Right lung (tissue), 2 donors: ENCODE measurements at regions not wholly inside any gene's neighbourhood (a gene's known extent, or its start where the extent isn't known, plus 50 kb on each side); places are given as distances from the start of the nearest gene placed in this dataset.
"Not testable (repeated sequence)": the region's sequence is repeated elsewhere in the genome, so short reads cannot be mapped to it uniquely, and the experiment has no call there.

Experiments
- DNase-seq, 2 donors: peaks; one replicate each; pipeline ENCODE4 v3.0.0-alpha.2; 2013

- no peak for DNase-seq
Measured at GRCh38 chr6:135710042-135710441, 141.5 kb upstream of the PDE7B start.

- no peak for DNase-seq
Measured at GRCh38 chr6:135722190-135722589, 129.3 kb upstream of the PDE7B start.

- no peak for DNase-seq
Measured at GRCh38 chr6:135722679-135723078, 128.8 kb upstream of the PDE7B start.

- DNase-seq, result no peak
Measured at GRCh38 chr6:135728589-135728988, 122.9 kb upstream of the PDE7B start.

GRCh38 chr6:135731116-135731515 lies 120.4 kb upstream of the PDE7B start:
- no peak for DNase-seq

- DNase-seq, result not testable (repeated sequence)
Measured at GRCh38 chr6:135736351-135736750, 115.2 kb upstream of the PDE7B start.

- DNase-seq, result no peak
Measured at GRCh38 chr6:135738636-135739035, 112.9 kb upstream of the PDE7B start.

- no peak for DNase-seq
Measured at GRCh38 chr6:135739288-135739687, 112.2 kb upstream of the PDE7B start.

- no peak for DNase-seq
Measured at GRCh38 chr6:135740580-135740979, 110.9 kb upstream of the PDE7B start.

- DNase-seq, result no peak
Measured at GRCh38 chr6:135743476-135743875, 108.0 kb upstream of the PDE7B start.

GRCh38 chr6:135748189-135748588 lies 103.3 kb upstream of the PDE7B start:
- no peak for DNase-seq

- no peak for DNase-seq
Measured at GRCh38 chr6:135750081-135750480, 101.4 kb upstream of the PDE7B start.

- DNase-seq, result no peak
Measured at GRCh38 chr6:135753196-135753595, 98.3 kb upstream of the PDE7B start.

- no peak for DNase-seq
Measured at GRCh38 chr6:135759831-135760230, 91.7 kb upstream of the PDE7B start.

GRCh38 chr6:135774006-135774405 lies 77.5 kb upstream of the PDE7B start:
- no peak for DNase-seq

- DNase-seq, result no peak
Measured at GRCh38 chr6:135779213-135779612, 72.3 kb upstream of the PDE7B start.

GRCh38 chr6:135780326-135780725 lies 71.2 kb upstream of the PDE7B start:
- DNase-seq, result no peak

GRCh38 chr6:135782546-135782945 lies 69.0 kb upstream of the PDE7B start:
- DNase-seq, result no peak

- no peak for DNase-seq
Measured at GRCh38 chr6:135784507-135784906, 67.0 kb upstream of the PDE7B start.

- no peak for DNase-seq
Measured at GRCh38 chr6:135789375-135790050, 62.0 kb upstream of the PDE7B start.

GRCh38 chr6:135791441-135791840 lies 60.1 kb upstream of the PDE7B start:
- no peak for DNase-seq

- peak; percentile 20 to 25 for DNase-seq
Measured at GRCh38 chr6:135796643-135797305, 54.7 kb upstream of the PDE7B start.

- no peak for DNase-seq
Measured at GRCh38 chr6:135797361-135797760, 54.1 kb upstream of the PDE7B start.
